ENCODE measurements at regions not wholly inside any gene's neighbourhood (a gene's known extent, or its start where the extent isn't known, plus 50 kb on each side); places are given as distances from the start of the nearest gene placed in this dataset.

- H3K9me3 ChIP-seq (ENCODE audit: low read depth, low read length, poor library complexity, severe bottlenecking), result no peaks in the 10 kb centered on the region
- POLR2A ChIA-PET (ENCODE audit: low non-redundant PET), result no interaction called here
- CTCF ChIA-PET, result no interaction called here
Observed at GRCh38 chr17:70426752-70427151, 257.4 kb downstream of the KCNJ2 start.

GRCh38 chr17:70434536-70435490, 265.5 kb downstream of the KCNJ2 start:
- no peak for DNase-seq (ENCODE audit: low spot score)
- no peaks in the 10 kb centered on the region for H3K36me3 ChIP-seq (ENCODE audit: insufficient read depth, low read length, poor library complexity, severe bottlenecking)
- H3K27me3 ChIP-seq (replicated peaks; ENCODE audit: insufficient read depth, low read depth, low read length, poor library complexity), result no peaks in the 10 kb centered on the region
- no peaks in the 10 kb centered on the region for H3K4me1 ChIP-seq (ENCODE audit: insufficient read depth, low read length, poor library complexity, severe bottlenecking)
- H3K9me3 ChIP-seq (ENCODE audit: low read depth, low read length, poor library complexity, severe bottlenecking), result no peaks in the 10 kb centered on the region
- H3K4me3 ChIP-seq (ENCODE audit: low read depth, low read length, poor library complexity, severe bottlenecking), result no peak overlapping the region
- intact Hi-C loops (cut with micrococcal nuclease; ENCODE audit: unreplicated experiment), result no loop called here
- BruUV-seq (replicated peaks), result no TSS peak
- ChIA-PET POLR2A (ENCODE audit: low non-redundant PET) (no interaction called here), CTCF (no interaction called here)
- TF ChIP-seq EZH2 (IDR thresholded peaks at IDR 0.05; ENCODE audit: borderline replicate concordance, low read depth, low read length, poor library complexity, severe bottlenecking) (no peak), CTCF (conservative IDR thresholded peaks at IDR 0.05; ENCODE audit: low read depth, low read length) (no peak)
- no peak overlapping the region for H3K27ac ChIP-seq (ENCODE audit: low read depth, low read length, poor library complexity, severe bottlenecking)

More at GRCh38 chr17:70426752-70427151, 257.4 kb downstream of the KCNJ2 start:
- BruUV-seq (replicated peaks), result no TSS peak
- H3K27ac ChIP-seq (ENCODE audit: low read depth, low read length, poor library complexity, severe bottlenecking), result no peak overlapping the region
- no peaks in the 10 kb centered on the region for H3K4me1 ChIP-seq (ENCODE audit: insufficient read depth, low read length, poor library complexity, severe bottlenecking)
- DNase-seq (ENCODE audit: low spot score), result no peak
- H3K36me3 ChIP-seq (ENCODE audit: insufficient read depth, low read length, poor library complexity, severe bottlenecking), result no peaks in the 10 kb centered on the region
- peaks cover 9% of the 10 kb centered on the region for H3K27me3 ChIP-seq (replicated peaks; ENCODE audit: insufficient read depth, low read depth, low read length, poor library complexity)
- no peak overlapping the region for H3K4me3 ChIP-seq (ENCODE audit: low read depth, low read length, poor library complexity, severe bottlenecking)
- no peak for TF ChIP-seq CTCF (conservative IDR thresholded peaks at IDR 0.05; ENCODE audit: low read depth, low read length)
- no peak for TF ChIP-seq EZH2 (IDR thresholded peaks at IDR 0.05; ENCODE audit: borderline replicate concordance, low read depth, low read length, poor library complexity, severe bottlenecking)
- intact Hi-C loops (cut with micrococcal nuclease; ENCODE audit: unreplicated experiment), result no loop called here

GRCh38 chr17:70437656-70438055, 268.3 kb downstream of the KCNJ2 start:
- ChIA-PET CTCF (no interaction called here), POLR2A (ENCODE audit: low non-redundant PET) (no interaction called here)
- Histone ChIP-seq H3K4me1 (ENCODE audit: insufficient read depth, low read length, poor library complexity, severe bottlenecking) (no peaks in the 10 kb centered on the region), H3K27me3 (replicated peaks; ENCODE audit: insufficient read depth, low read depth, low read length, poor library complexity) (peaks cover 3% of the 10 kb centered on the region), H3K9me3 (ENCODE audit: low read depth, low read length, poor library complexity, severe bottlenecking) (no peaks in the 10 kb centered on the region), H3K4me3 (ENCODE audit: low read depth, low read length, poor library complexity, severe bottlenecking) (no peak overlapping the region), H3K27ac (ENCODE audit: low read depth, low read length, poor library complexity, severe bottlenecking) (no peak overlapping the region), H3K36me3 (ENCODE audit: insufficient read depth, low read length, poor library complexity, severe bottlenecking) (no peaks in the 10 kb centered on the region)
- BruUV-seq (replicated peaks), result no TSS peak
- no peak for TF ChIP-seq CTCF (conservative IDR thresholded peaks at IDR 0.05; ENCODE audit: low read depth, low read length)
- TF ChIP-seq EZH2 (IDR thresholded peaks at IDR 0.05; ENCODE audit: borderline replicate concordance, low read depth, low read length, poor library complexity, severe bottlenecking), result no peak
- no peak for DNase-seq (ENCODE audit: low spot score)
- intact Hi-C loops (cut with micrococcal nuclease; ENCODE audit: unreplicated experiment), result no loop called here
